ENCODE measurements at regions not wholly inside any gene's neighbourhood (a gene's known extent, or its start where the extent isn't known, plus 50 kb on each side); places are given as distances from the start of the nearest gene placed in this dataset.
A peak's percentile ranks its signal among the peaks of the same experiment; 100 is the strongest.
"Not testable (repeated sequence)": the region's sequence is repeated elsewhere in the genome, so short reads cannot be mapped to it uniquely, and the experiment has no call there.

GRCh38 chr5:40277161-40277906 lies 402.4 kb upstream of the PTGER4 start:
- DNase-seq: no peak

GRCh38 chr5:40276426-40277102 lies 403.2 kb upstream of the PTGER4 start:
- no peak for DNase-seq

GRCh38 chr5:40274568-40274967 lies 405.1 kb upstream of the PTGER4 start:
- no peak for DNase-seq

- DNase-seq: no peak
Measured at GRCh38 chr5:40273936-40274335, 405.8 kb upstream of the PTGER4 start.

- no peak for DNase-seq
Measured at GRCh38 chr5:40271476-40271875, 408.2 kb upstream of the PTGER4 start.

- no peak for DNase-seq
Measured at GRCh38 chr5:40270274-40270845, 409.4 kb upstream of the PTGER4 start.

GRCh38 chr5:40268088-40268487 lies 411.6 kb upstream of the PTGER4 start:
- no peak for DNase-seq

- no peak for DNase-seq
Measured at GRCh38 chr5:40266952-40267351, 412.8 kb upstream of the PTGER4 start.

- DNase-seq: no peak
Measured at GRCh38 chr5:40261984-40262383, 417.7 kb upstream of the PTGER4 start.

GRCh38 chr5:40260361-40260760 lies 419.4 kb upstream of the PTGER4 start:
- DNase-seq: no peak

- no peak for DNase-seq
Measured at GRCh38 chr5:40258222-40258621, 421.5 kb upstream of the PTGER4 start.

- DNase-seq: no peak
Measured at GRCh38 chr5:40240671-40241070, 439.0 kb upstream of the PTGER4 start.

GRCh38 chr5:40240111-40240510 lies 439.6 kb upstream of the PTGER4 start:
- DNase-seq: no peak

GRCh38 chr5:40238066-40238745 lies 441.5 kb upstream of the PTGER4 start:
- no peak for DNase-seq

GRCh38 chr5:40235471-40236400 lies 444.0 kb upstream of the PTGER4 start:
- no peak for DNase-seq

- peak; percentile 45 for DNase-seq
Measured at GRCh38 chr5:40233268-40233667, 446.4 kb upstream of the PTGER4 start.

GRCh38 chr5:40227931-40228330 lies 451.8 kb upstream of the PTGER4 start:
- DNase-seq: no peak

GRCh38 chr5:40227366-40227765 lies 452.3 kb upstream of the PTGER4 start:
- DNase-seq: no peak

GRCh38 chr5:40226906-40227305 lies 452.8 kb upstream of the PTGER4 start:
- DNase-seq: no peak

GRCh38 chr5:40225147-40225546 lies 454.6 kb upstream of the PTGER4 start:
- not testable (repeated sequence) for DNase-seq

- peak; percentile 25 for DNase-seq
Measured at GRCh38 chr5:40224421-40224820, 455.3 kb upstream of the PTGER4 start.

- DNase-seq: peak; percentile 92
Measured at GRCh38 chr5:40223884-40224402, 455.8 kb upstream of the PTGER4 start.

All from fibroblast of skin of abdomen (primary cell).